ENCODE measurements at regions not wholly inside any gene's neighbourhood (a gene's known extent, or its start where the extent isn't known, plus 50 kb on each side); places are given as distances from the start of the nearest gene placed in this dataset.

DNA sequence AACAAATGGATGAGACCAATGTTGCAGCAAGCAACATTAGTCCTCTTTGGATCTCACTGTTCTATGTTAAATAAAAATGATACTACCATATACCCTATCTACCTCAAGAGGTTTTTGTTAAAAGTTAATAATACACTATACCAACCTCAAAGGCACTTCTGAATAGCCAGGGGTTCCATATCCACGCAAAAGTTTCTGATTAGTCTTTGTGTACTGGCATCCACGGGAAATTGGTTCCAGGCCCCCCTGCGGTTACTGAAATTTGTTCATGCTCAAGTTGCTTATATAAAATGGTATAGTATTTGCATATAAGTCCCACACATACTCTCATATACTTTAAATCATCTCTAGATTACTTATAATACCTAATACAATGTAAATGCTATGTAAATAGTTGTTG, 585.7 kb downstream of the INSC start:
- DNase-seq (ENCODE audit: low spot score) = no peak
- intact Hi-C loops (cut with DNase I) = no loop called here

DNA sequence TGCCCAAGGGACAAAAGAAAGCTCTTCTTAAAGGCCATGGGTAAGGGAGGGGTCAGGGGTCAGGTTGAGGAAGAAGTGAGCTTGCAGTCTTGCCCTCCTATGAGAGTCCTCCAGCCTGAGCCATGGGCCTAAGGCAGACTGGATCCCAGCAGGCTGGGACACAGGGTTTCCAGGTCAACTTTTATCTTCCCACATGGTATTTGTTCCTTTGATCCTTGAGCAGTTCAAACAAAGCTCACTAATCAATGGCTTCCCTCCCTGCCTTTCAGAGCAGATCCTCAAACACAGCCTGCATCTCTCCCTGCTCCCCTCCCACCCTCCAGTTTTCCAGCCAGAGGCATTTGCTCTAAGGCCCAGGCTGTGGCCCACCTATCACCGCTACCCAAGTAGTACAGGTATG, 589.3 kb downstream of the INSC start:
- intact Hi-C loops (cut with DNase I) = no loop called here
- no peak for DNase-seq (ENCODE audit: low spot score)

DNA sequence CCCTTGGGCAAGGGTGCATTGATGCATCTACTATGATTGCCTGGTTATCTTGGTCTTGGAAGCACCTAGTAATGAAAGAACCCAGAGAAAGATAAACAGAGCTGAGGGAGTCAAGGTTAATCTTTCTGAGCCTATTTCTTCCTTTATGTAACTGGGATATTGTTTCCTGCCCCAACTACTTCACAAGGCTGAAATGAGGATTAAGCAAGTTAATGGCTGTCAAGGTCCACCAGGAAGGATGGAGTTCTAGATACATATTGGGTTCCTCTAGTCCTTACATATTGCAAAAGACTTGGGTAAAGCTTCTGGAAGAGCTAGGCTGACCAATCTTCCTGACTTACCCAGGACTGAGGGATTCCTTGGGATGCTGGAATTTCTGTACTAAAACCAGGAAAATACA, 589.8 kb downstream of the INSC start:
- no peak for DNase-seq (ENCODE audit: low spot score)
- intact Hi-C loops (cut with DNase I) = no loop called here

DNA sequence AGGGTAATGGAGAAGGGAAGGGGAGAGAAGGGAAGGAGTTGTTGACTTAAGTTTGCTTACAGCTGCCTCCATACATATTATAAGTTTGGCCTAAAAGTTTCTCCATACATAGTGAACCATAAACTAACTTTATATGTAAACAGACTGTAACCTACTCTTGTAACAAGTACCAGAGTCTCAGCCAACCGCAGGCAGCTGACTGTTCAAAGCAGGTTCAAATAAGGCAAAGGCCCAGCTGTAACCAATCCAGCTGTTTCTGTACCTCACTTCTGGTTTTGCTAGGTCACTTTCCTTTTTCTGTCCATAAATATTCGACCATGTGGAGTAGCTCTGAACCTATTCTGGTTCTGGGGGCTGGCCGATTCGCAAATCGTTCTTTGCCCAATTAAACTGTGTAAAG, 591.2 kb downstream of the INSC start:
- intact Hi-C loops (cut with DNase I) = no loop called here
- no peak for DNase-seq (ENCODE audit: low spot score)

DNA sequence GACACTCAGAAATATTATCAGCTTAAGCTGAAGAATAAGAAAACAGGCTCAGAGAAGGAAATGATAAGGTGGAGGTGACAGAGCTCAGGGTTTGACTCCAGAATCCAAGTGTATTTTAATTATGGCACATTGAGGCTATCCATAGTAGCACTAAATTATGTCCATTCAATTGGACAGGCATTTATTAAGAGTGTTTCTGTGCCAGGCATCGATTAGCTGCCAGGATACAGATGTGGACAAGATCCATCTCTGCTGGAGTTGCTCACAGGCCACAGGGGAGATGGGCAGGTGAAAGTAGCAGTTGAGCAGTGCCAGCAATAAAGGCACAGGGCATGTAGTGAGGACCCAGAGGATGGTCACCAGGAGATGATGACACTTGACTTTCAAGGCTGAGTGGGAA, 592.5 kb downstream of the INSC start:
- no peak for DNase-seq (ENCODE audit: low spot score)
- intact Hi-C loops (cut with DNase I) = no loop called here

DNA sequence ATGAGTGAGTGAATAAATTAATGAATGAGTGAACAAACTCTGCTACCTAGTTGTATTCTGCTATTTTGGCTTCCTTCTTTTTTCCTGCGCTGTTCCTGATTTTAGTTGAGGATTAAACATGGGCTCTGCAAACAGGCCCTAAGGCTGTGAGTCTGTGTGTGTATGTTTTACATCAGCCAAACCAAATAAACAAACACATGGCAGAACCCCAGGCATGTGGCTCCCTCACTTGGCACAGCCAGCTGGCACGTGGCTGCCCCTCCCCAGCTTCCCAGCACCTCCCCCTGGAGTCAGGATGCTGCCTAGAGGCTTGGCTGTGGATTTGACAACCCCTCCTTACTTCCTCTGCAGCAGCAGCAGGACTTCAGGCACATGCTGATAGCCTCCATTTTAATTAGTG, 593.2 kb downstream of the INSC start:
- no peak for DNase-seq (ENCODE audit: low spot score)
- intact Hi-C loops (cut with DNase I) = no loop called here

DNA sequence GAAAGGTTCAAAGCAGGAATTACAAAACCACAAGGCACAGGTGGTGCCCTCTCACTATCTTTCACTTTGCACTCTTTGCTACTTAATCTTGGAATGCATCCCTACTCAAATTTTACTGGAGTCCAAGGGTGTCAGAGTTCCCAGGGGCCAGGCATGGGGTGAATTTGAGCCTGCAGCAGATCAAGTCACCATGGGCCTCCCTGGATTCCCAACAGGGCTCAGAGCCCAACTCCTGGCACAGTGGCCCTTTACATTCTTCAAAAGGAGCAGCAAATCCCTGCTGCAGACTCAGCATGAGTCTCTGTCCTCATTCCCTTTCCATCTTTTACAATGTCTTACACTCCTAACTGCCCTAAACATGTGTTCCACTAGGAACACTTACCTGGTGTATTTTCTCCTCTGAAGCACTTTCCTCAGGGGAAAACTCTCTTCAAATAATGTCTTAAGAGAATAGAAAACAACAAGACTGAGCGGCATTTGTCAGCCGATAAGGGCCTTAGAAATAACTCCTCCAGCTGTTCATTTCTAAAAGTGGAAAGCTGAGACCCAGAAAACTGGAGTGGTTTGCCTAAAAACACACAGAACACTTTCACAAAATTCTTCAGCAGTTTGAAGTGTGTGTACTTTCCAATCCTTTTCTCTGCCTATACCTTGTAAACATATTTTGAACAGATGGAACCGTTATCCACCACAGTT, 596.0 kb downstream of the INSC start:
- intact Hi-C loops (cut with DNase I) = no loop called here
- DNase-seq (ENCODE audit: low spot score) = no peak

DNA sequence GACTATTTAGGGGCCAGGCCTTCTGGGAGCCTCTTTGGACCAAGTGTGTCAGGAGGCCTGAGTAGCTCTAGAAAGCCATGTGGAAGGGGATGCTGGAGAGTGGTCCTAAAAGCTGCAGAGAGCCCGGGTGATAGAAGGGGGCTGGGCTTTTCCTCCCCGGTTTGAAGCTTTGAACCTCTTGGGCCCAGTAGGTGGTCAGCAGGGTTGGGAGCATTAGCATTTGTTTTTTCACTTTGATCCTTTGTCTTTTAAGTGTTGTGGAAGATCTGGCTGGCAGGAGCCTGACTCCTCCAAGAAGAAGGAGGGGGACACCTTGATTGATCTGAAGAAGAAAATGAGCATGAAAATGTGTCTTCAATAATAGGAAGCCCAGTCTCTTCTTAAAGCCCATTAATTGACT, 596.6 kb downstream of the INSC start:
- DNase-seq (ENCODE audit: low spot score) = no peak
- intact Hi-C loops (cut with DNase I) = no loop called here

DNA sequence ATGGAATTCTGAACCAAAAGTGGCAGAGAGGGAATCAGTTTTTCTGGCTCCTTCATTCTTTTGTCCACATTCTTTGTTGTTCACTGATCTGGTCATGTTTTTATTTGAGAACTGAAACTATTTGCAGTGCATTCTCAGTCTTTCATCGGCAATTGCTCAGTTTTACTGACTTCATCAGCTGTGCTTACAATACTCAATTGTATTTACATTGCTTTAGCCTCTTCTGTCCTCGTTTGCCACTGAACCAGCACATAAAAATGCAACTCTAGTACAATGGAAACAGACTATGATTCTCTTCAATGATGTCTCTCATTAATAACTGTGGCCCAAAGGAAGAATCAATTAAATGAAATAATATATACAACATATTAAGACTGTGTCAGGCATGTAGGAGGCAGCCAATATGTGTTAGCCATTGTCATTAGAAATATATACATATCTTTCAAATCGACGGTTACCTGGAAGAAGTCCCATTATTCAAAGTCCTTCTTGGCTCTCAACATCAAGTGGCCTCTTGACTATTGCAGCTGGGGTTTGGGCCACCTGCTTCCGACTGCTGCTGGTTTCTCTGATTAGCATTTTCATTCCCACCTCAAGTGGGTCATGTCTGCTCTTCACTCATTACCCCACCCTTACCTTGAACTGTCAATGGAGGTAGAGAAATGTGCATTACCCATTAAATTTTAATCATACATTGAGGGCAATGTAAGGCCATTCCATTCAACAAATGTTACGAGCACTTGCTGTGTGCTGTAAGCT, 600.1 kb downstream of the INSC start:
- intact Hi-C loops (cut with DNase I) = no loop called here
- no peak for DNase-seq (ENCODE audit: low spot score)

DNA sequence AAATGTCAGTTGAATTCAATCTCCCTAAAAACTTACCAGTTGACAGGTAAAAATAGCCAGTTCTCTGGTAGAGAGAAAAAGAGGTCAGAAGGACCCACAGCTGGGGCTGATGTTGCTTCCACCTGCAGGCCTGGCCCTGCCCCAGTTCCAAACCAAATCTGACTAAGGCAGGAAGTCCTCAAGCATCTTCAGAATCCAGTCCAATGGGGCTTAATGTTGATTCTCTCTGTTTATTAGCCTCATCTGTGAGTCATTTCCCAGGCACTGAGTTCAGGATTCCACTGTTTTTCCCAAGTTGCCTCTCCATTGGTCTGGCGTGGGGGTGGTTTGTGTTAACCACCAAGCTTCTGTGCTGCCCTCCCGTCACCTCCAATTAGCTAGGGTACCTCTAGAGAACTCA, 601.8 kb downstream of the INSC start:
- intact Hi-C loops (cut with DNase I) = no loop called here
- no peak for DNase-seq (ENCODE audit: low spot score)

DNA sequence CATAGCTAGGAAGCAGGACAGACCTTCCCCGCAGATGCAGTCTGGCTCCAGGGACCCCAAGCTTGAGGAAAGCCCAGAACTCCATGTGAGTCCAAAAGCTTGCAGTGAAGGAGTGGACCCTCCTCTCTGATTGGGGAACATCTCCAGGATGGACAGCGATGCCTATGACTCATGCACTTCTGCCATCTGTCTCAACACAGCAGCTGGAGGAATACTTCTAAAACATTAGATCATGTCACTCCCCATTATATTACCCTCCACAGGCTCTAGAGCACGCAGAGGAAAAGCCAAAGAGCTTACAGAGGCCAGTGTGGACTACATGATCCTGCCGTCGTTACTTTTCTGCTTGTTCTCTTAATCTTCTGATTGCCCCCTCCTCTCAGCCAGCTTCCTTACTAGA, 605.7 kb downstream of the INSC start:
- intact Hi-C loops (cut with DNase I) = no loop called here
- DNase-seq (ENCODE audit: low spot score) = no peak

DNA sequence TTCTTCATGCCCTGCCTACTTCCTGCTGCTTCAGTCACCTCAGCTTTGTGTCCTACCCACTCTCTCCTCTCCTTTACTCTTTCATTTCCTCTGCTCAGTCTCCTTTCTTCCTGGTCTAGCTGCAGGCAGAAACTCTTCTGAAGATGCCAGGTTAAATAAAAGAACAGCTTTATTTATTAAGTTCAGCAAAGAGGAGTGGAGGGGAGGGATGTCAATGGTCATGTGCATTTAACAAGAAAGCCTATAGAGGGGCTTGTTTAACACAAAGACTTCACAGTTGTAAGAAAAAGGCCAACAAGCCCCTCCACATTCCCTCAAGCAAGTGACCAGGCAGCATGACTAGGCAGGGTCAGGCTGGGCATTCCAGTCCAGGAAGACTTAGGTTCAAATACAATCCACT, 609.2 kb downstream of the INSC start:
- intact Hi-C loops (cut with DNase I) = no loop called here

DNA sequence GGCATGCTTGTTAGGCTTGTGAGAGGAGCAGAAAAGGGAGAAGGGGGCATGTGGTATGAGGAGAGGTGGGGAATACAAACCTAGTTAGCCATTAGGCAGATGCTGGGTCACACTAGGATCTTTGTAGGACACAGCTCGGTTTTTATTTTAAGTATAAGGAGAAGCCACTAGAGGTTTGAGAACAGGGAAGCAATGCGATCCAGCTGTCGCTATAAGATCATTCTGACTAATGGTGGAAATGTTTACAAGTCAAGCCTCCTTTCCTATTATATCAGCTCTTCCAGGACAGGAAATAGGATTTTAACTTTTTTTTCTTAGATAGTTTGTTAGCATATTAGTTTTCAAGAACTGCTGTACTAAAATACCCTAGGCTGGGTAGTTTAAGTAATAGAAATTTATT, 609.9 kb downstream of the INSC start:
- intact Hi-C loops (cut with DNase I) = no loop called here
- no peak for DNase-seq (ENCODE audit: low spot score)

More for the DNA sequence above, 609.2 kb downstream of the INSC start:
- no peak for DNase-seq (ENCODE audit: low spot score)

DNA sequence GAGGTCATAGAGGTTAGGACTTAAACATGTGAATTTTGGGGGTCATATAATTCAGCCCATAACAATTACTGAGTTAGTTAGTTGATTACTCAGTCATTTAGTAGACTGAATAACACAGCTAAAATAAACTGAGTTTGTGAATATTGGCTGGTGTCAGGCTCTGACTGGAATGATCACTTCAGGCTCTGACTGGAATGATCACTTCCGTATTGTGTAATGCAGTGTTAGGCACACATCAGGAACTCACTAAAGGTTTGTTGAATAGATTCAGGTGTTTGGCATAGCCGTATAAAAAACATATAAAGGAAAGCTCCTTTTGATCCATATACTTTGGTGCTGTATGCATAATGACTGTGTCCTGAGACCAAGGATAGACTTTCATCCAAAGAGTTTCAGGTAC, 610.5 kb downstream of the INSC start:
- intact Hi-C loops (cut with DNase I) = no loop called here
- DNase-seq (ENCODE audit: low spot score) = no peak

DNA sequence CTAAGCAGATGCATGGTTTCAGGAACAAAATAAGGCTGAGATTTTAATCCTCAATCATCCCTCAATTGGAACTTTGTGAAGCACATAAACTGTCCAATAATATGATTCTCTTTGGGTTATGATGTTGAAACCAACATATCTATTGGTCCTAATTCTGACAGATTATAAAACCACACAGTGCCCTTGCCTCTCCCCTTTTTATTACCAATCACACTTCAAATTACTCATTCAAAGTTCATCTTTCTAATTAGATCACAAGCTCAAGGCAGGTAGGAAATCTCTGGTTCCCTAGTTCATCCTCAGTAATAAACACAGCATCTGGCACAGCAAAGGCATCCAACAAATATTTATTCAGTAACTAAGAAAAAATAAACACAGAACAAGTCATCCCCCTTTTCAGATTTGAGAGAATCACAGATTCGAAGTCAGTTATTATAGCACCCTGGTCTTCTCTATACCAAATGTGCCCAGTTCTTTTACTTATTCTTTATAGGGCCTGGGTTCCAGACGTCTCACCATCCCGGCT, 611.6 kb downstream of the INSC start:
- no peak for DNase-seq (ENCODE audit: low spot score)
- intact Hi-C loops (cut with DNase I) = no loop called here

DNA sequence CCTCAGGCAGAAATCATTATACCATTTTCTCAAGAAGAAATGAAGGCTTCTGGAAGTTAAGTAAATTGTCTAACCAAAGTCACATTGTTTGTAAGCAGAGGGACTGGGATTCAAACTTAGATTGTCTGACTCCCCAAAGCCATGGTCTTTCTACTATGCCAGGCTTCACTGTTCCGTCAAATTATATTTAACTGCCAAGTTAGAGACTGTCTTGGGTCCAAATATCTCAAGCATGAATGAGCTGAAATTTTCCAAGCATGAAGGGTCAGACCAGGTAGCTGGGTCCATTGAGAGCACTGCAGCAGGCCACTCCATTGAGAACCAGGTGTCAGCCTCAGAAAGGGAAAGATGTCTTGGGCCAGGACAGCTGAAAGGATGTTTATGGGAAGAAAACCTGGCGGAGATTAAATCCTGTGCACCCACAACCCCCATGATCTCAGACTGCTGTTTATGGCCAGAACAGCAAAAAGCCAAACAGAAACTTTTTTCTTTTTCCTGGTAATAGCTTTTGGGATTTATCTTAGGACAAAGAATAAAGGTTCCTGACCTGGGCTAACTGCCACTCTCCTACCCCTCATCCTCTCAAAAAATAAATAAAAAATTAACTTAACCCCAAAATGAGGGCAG, 612.3 kb downstream of the INSC start:
- intact Hi-C loops (cut with DNase I) = no loop called here
- DNase-seq (ENCODE audit: low spot score) = no peak

DNA sequence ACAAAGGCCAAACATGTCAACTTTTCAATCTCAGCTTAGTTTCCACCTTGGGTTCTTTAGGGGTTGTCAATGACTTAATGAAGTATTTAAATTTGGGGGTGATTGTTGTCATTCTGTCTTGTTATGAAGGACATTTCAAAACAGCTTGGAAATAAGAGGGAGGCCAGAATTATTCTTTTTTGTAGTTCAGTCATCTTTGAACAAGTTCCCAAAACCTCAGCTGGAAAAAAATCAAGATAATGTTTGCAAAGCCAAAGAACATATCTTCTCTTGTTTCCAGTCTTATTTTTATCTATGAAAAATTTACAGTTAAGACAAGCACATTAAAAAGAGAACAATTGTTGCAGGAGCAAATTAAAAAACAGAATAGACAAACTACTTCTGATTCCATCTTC, 612.8 kb downstream of the INSC start:
- intact Hi-C loops (cut with DNase I) = no loop called here

DNA sequence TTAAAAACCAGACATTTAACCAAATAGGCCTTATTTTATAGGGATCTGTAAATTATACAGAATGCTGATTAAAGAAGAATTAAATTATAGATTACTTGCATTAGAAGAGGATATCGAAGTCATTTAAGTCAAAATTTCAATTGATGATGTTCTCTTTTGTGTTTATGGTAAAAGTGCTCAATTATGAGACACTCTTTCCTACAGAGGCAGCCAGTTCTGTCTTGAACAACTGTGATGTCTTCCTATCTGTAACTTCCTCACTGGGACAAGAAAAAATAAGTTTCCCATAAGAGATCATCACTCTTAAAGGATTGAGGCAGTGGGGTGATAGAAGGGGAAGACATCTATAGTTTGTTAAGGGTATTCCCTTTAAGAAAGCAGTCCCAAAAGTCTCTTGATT, 613.5 kb downstream of the INSC start:
- intact Hi-C loops (cut with DNase I) = no loop called here
- no peak for DNase-seq (ENCODE audit: low spot score)

More for the DNA sequence above, 612.8 kb downstream of the INSC start:
- no peak for DNase-seq (ENCODE audit: low spot score)

DNA sequence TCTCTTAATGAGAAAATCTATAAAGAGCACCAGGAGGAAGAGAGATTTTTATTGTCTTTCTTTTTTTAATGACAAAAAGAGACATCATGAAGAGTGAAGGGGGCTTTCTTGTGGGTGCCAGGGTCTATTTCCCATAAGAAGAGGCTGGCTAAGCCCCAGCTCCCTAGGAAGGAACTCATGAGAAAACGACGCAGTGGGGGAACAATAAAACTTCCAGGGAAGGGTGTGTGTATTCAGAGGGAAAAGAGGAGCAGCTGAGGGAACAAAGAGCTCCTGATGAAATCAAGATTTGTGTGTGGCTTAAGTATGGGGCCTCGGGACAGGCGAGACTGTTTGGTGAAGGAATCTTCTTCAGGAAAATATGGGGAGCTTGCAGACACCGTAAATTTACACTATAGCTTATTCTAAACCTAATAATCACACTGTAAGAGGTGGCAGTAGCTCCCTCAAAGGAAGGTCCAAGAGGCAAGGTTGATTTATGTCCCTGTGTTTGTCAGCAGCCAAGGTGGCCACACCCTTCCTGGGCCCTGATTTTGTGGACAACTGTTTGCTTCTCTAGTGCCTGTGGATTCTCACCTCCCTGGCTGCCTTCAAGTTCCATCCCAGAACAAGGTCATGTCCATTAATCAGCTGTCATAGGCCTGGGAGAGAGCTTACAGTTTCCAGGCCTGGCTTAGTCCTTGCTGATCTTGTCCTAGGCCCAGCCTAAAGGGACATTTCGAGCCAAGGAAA, 615.7 kb downstream of the INSC start:
- no peak for DNase-seq (ENCODE audit: low spot score)
- intact Hi-C loops (cut with DNase I) = no loop called here

DNA sequence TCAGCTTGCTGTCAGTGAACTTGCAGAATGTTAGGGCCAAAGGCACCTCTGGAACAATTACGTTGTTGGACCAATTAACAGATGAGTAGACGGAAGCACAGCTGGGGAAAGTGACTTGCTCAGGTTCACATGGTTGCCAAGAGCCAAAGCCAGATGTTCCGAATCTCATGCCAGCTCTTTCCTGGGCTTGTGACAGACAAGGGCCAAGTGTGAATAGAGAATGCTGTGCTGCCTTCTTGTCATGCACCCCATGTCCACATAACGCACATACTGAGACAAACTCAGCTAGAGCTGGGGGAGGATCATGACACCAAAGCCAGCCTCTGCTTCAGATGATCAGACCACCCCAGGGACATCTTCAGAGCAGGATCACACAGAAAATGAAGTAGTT, 616.3 kb downstream of the INSC start:
- DNase-seq (ENCODE audit: low spot score) = no peak
- intact Hi-C loops (cut with DNase I) = no loop called here

Data from cardiac septum (tissue), 1 donor.